Thyroid gland (tissue), 4 donors: ENCODE measurements at regions not wholly inside any gene's neighbourhood (a gene's known extent, or its start where the extent isn't known, plus 50 kb on each side); places are given as distances from the start of the nearest gene placed in this dataset.
"Not testable (repeated sequence)": the region's sequence is repeated elsewhere in the genome, so short reads cannot be mapped to it uniquely, and the experiment has no call there.

ENCODE experiments used
- CTCF ChIP-seq, 6 experiments: fragments of 200-600 bp in 3 of 6; fragments of 450-650 bp in 3 of 6; sonication (generic) in 3 of 6; IDR thresholded peaks; one replicate each; pipeline ENCODE4 v1.5.1; 2016 to 2019; ENCODE audit warnings: antibody characterized with exemption in 6 of 6, mild to moderate bottlenecking in 2 of 6, inconsistent platforms in 1 of 6, moderate library complexity in 1 of 6
- POLR2A ChIP-seq, 2 donors: fragments of 450-650 bp; IDR thresholded peaks; one replicate each; pipeline ENCODE4 v1.6.1; 2017; ENCODE audit warnings: antibody characterized with exemption in 2 of 2, mild to moderate bottlenecking in 2 of 2, moderate library complexity in 1 of 2

DNA sequence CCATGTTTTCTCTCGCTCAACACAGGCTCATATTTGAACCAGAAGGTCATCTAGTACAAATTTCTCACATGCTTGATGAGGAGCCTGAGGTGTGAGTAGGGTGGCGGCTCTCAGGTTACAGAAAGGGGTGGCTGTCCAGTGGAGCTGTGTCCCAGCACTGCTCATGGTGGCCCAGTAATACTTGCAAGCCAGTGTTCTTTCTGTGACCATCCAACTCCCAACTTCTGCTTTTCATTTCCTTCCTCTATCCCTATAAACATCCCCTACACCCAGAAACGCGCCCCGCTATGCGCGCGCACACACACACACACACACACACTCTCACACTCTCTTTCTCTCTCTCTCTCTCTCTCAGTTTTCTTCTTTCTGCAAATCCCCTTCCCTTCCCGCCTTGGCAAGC lies 196.3 kb downstream of the TP53TG3F start:
- not testable (repeated sequence) for TF ChIP-seq CTCF, POLR2A (IDR thresholded peaks at IDR 0.05)
